ENCODE measurements at regions not wholly inside any gene's neighbourhood (a gene's known extent, or its start where the extent isn't known, plus 50 kb on each side); places are given as distances from the start of the nearest gene placed in this dataset.

DNA sequence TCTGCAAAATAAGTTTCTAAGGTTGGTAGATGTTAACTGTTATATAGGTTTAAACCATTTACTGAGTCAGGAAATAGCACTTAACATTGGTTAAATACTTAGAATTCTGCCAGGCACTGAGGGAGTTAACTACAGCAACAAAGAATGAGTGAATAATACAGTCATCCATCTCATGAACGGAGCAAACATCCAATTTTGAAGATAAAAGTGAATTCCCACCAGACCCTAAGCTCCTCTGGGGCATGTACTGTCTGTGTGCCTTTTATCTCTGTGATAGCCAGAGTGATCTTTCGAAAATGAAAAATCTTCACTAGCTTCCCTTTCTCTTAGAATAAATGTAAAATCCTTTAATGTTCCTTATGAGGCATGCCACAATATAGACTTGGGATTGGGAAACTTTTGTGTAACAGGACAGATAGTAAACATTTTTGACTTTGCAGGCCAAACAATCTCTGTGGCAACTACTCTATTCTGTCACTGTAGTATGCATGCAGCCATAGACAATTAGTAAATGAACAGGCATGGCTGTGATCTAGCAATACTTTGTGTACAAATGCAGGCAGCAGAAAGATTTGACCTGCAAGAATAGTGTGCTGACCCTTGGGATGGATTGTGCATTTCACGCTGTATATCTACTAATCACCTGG, 294.5 kb upstream of the LMCD1 start:
- Histone ChIP-seq H3K27ac (no peak overlapping the region), H3K9me3 (no peaks in the 10 kb centered on the region), H3K36me3 (no peaks in the 10 kb centered on the region), H3K4me3 (no peak overlapping the region), H3K4me1 (peaks cover 0 to 9% (median 0%) of the 10 kb centered on the region in 4 donors), H3K27me3 (no peaks in the 10 kb centered on the region)
- no peak for DNase-seq
- intact Hi-C loops (cut with DNase I; ENCODE audit: low total_unique reads), result no loop called here
- TF ChIP-seq, protein P1, sequence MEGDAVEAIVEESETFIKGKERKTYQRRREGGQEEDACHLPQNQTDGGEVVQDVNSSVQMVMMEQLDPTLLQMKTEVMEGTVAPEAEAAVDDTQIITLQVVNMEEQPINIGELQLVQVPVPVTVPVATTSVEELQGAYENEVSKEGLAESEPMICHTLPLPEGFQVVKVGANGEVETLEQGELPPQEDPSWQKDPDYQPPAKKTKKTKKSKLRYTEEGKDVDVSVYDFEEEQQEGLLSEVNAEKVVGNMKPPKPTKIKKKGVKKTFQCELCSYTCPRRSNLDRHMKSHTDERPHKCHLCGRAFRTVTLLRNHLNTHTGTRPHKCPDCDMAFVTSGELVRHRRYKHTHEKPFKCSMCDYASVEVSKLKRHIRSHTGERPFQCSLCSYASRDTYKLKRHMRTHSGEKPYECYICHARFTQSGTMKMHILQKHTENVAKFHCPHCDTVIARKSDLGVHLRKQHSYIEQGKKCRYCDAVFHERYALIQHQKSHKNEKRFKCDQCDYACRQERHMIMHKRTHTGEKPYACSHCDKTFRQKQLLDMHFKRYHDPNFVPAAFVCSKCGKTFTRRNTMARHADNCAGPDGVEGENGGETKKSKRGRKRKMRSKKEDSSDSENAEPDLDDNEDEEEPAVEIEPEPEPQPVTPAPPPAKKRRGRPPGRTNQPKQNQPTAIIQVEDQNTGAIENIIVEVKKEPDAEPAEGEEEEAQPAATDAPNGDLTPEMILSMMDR (IDR thresholded peaks at IDR 0.05), result no peak

DNA sequence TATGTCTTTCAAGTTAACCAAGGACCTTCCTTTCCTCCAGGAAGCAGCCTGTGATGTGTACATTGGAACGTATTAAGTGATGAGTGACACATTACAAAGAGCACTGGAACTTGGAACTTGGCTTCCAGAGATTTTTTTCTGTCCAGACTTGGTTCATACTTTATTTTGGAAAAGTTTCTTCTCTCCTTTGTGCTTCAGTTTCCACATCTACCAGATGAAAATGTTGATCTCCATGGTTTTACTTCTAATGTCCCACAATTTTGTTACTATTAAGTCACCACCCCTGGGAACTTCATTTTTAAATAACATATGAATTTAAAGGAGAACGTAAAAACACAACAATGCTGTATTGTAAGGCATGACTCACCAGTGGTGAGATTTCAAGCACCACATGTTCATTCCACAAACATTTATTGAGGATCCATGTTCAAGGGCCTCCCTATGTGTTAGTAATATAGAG, 290.7 kb upstream of the LMCD1 start:
- DNase-seq, result no peak
- TF ChIP-seq, protein P1 (IDR thresholded peaks at IDR 0.05), result no peak
- H3K4me3 ChIP-seq, result no peak overlapping the region
- no peaks in the 10 kb centered on the region for H3K36me3 ChIP-seq
- intact Hi-C loops (cut with DNase I; ENCODE audit: low total_unique reads), result no loop called here
- H3K4me1 ChIP-seq, result peaks cover 0 to 9% (median 0%) of the 10 kb centered on the region in 4 donors
- H3K27ac ChIP-seq, result no peak overlapping the region
- H3K27me3 ChIP-seq, result no peaks in the 10 kb centered on the region
- no peaks in the 10 kb centered on the region for H3K9me3 ChIP-seq

DNA sequence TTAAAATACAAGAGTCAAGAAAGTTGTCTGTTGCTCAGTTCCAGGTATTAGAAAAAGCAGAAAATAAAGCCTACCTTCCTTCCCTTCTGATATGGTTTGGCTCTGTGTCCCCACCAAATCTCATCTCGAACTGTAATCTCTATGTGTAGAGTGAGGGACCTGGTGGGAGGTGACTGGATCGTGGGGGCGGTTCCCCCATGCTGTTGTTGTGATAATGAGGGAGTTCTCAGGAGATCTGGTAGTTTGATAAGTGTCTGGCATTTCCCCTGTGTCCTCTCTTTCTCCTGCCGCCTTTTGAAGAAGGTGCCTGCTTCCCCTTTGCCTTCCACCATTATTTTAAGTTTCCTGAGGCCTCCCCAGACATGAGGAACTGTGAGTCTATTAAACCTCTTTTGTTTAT, 288.8 kb upstream of the LMCD1 start:
- TF ChIP-seq, protein P1 (IDR thresholded peaks at IDR 0.05), result no peak
- Histone ChIP-seq H3K27ac (no peak overlapping the region), H3K9me3 (no peaks in the 10 kb centered on the region), H3K4me3 (no peak overlapping the region), H3K4me1 (peaks cover 0 to 9% (median 0%) of the 10 kb centered on the region in 4 donors), H3K27me3 (no peaks in the 10 kb centered on the region), H3K36me3 (no peaks in the 10 kb centered on the region)
- intact Hi-C loops (cut with DNase I; ENCODE audit: low total_unique reads), result no loop called here
- no peak for DNase-seq

DNA sequence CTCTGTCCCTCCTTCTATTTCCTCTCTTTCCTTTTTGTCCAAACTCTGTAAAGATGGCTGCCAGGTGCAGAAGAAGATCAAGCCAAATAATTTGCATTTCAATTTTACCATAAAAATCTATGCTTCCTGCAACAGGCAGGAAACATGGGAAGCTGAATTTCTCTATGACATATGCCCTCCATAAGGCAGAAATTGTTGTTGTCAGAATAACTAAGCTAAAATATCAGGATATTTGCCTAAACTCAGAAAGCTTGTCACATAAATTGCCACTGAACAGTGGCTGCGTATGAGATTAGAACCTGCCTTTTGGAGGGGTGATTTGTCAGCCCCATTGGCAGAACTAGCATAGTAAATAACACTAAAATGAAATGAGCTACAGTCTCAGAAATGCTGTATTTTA, 288.3 kb upstream of the LMCD1 start:
- peaks cover 0 to 9% (median 0%) of the 10 kb centered on the region in 4 donors for H3K4me1 ChIP-seq
- TF ChIP-seq, protein P1 (IDR thresholded peaks at IDR 0.05), result no peak
- intact Hi-C loops (cut with DNase I; ENCODE audit: low total_unique reads), result no loop called here

DNA sequence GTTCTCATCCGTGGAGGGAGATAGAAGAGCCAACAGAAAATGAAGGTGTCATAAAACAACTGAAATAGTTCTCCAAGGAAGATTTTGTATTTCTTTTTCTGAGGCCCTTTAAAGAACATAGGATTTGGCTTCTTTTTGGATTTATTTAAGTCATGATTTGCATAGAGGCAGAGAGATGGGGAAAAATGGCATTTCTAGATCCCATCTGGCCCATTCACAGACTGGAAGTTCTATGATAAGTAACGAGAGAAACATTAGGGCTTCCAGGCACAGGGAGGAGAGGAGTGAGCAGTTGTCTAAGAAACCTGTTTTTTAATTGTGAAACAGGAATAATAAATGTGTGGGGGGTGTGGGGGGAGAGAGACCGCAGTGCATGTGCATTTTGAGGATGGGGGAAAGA, 285.8 kb upstream of the LMCD1 start:
- intact Hi-C loops (cut with DNase I; ENCODE audit: low total_unique reads), result no loop called here
- TF ChIP-seq, protein P1 (IDR thresholded peaks at IDR 0.05), result no peak
- H3K36me3 ChIP-seq, result no peaks in the 10 kb centered on the region
- H3K4me3 ChIP-seq, result no peak overlapping the region
- H3K27me3 ChIP-seq, result no peaks in the 10 kb centered on the region
- DNase-seq, result no peak
- peaks cover 0 to 5% (median 0%) of the 10 kb centered on the region in 4 donors for H3K4me1 ChIP-seq
- H3K27ac ChIP-seq, result no peak overlapping the region
- no peaks in the 10 kb centered on the region for H3K9me3 ChIP-seq

More for the DNA sequence above, 288.3 kb upstream of the LMCD1 start:
- Histone ChIP-seq H3K4me3 (no peak overlapping the region), H3K9me3 (no peaks in the 10 kb centered on the region), H3K27me3 (no peaks in the 10 kb centered on the region), H3K27ac (no peak overlapping the region), H3K36me3 (no peaks in the 10 kb centered on the region)
- DNase-seq, result no peak
